Activated CD8-positive, alpha-beta memory T cell treated with anti-CD3 and anti-CD28 coated beads for 36 hours (primary cell): ENCODE measurements at regions not wholly inside any gene's neighbourhood (a gene's known extent, or its start where the extent isn't known, plus 50 kb on each side); places are given as distances from the start of the nearest gene placed in this dataset.
"Not testable (repeated sequence)": the region's sequence is repeated elsewhere in the genome, so short reads cannot be mapped to it uniquely, and the experiment has no call there.

Experiments
- CTCF ChIA-PET: fragments of 350-600 bp; sonication (Branson Sonifier 250); formaldehyde crosslinking; loops from one replicate; lab custom pipeline; 2021; ENCODE audit warnings: antibody characterized with exemption; lab: Charles Lee
- POLR2A ChIA-PET: fragments of 350-600 bp; sonication (Branson Sonifier 250); formaldehyde crosslinking; loops from one replicate; lab custom pipeline; 2021; ENCODE audit warnings: antibody characterized with exemption; lab: Charles Lee

DNA sequence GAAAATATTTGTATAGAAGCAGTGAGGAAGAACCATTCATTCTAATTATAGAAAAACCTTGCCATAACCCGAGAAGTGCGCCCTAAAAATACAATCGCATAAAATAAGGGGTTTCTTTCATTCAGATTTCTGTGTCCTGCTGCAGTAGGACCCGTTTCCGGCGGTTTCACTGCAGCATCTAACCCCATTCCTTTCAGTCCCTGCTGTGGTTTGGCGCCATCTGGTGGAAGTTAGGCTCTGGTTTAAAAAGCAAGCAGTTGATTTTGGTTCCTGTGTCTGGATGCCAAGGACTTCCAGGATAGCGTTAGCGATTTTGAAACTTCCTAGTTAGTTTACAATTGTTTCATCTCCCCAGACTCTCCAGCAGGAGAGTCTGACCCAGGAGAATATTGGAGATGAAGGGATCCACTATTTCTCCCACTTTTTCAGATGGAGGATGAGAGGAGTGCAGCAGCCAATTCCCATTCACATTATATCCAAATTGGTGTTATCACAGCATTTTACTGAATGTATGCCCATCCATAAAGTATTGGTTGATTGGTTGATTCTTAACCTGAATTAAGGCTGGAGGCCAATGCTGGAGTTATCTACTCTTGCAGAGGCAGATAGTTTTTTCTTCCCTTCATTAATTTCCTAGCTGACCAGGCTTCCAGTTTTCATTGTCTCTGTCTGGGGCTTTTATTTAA lies 128.8 kb upstream of the CACNA2D1 start:
- ChIA-PET CTCF (no interaction called here), POLR2A (no interaction called here)

DNA sequence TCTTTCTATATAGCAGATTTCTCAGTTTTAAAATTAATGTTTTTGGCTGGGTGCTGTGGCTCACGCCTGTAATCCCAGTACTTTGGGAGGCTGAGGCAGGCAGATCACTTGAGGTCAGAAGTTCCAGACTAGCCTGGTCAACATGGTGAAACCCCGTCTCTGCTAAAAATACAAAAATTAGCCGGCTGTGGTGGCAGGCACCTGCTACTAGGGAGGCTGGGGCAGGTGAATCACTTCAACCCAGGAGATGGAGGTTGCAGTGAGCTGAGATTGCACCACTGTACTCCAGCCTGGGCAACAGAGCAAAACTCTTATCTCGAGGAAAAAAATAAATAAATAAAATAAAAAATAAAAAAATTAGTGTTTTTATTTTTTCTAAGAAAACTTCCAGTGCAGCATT lies 127.5 kb upstream of the CACNA2D1 start:
- CTCF ChIA-PET, POLR2A ChIA-PET: not testable (repeated sequence)

DNA sequence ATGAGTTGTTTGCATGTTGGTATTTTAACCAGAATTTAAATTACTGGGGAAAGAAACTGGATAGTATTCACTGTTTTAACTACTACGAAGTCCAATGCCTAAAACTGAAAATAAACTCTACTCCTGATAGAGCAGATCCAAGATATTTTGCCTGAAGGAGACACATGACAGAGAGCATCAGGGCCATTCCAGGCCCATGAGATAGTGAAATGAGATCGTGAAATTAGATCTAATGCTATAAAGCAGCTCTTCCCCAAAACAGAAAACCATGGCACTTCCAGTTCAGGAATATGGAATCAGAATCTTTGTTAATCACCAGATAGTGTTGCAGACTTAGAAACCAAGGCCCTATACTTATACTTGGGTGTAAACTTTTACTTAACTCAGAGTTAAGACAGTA lies 124.3 kb upstream of the CACNA2D1 start:
- ChIA-PET POLR2A (no interaction called here), CTCF (no interaction called here)

DNA sequence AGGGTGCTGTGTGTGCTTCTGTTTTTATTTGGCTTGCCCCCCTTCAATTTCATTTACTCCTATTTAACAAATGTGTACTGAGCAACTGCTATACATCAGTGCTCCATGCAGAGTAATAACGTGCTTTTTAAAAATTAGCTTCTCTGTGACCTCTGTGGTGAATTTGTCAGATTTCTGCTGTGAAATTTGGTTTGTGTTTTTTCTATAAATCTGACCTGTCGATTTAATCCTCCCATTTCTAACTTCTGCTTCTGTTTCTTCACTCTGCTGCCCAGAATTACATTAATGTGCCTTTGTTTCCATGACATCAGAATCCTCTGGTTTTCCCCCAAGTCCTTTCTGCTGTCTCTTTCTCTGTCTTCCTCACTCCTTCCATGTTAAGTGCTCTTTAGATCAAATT lies 123.8 kb upstream of the CACNA2D1 start:
- ChIA-PET POLR2A (no interaction called here), CTCF (no interaction called here)

DNA sequence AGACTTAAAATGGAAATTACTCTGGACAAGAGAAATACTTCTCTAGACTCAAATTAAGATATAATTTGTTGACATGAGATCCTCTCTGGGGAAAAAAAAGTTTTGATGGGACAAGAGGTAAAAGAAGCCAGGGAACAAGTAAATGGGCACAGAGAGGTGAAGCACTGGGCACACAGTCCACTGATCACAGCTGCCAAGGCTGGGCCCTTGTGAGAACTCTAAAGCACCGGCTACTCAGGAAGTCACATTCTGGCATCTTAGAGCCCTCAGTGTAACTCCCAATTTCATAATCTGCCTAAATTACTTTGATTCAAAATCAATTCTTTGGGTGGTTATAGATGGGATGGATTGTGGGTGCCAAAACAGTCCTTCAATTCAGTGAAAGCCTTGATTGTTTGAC lies 123.2 kb upstream of the CACNA2D1 start:
- POLR2A ChIA-PET = no interaction called here
- CTCF ChIA-PET = no interaction called here

DNA sequence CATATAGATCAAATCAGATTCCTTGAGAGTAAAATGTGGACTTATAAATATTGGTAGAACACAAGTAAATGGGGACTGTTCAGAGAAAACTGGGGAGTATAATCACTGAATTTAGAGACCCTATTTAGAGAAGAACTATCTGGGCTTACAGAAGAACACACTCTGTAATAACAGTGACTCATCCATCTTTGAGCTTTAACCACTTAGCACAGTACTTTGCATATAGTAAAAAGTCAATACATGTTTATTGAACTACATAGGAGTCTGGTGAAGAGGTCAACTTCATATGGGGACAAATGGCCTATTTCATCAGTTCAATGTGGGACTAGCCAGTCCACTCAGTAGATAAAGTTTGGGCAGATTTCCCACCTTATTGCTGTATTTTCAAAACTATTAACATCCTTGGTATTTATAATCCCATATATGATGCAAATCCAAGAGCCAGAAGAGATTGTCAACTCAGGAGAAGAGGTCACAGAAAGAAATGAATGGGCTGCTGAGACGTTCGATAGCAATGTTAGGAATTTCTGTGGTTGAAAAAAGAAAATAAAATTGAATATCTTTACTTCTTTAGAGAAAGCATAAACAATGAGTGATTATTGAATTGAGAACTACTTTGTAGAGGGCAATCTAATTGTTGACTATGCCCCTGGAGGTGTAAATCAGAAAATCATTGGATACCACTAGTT lies 119.3 kb upstream of the CACNA2D1 start:
- CTCF ChIA-PET = no interaction called here
- POLR2A ChIA-PET = no interaction called here

DNA sequence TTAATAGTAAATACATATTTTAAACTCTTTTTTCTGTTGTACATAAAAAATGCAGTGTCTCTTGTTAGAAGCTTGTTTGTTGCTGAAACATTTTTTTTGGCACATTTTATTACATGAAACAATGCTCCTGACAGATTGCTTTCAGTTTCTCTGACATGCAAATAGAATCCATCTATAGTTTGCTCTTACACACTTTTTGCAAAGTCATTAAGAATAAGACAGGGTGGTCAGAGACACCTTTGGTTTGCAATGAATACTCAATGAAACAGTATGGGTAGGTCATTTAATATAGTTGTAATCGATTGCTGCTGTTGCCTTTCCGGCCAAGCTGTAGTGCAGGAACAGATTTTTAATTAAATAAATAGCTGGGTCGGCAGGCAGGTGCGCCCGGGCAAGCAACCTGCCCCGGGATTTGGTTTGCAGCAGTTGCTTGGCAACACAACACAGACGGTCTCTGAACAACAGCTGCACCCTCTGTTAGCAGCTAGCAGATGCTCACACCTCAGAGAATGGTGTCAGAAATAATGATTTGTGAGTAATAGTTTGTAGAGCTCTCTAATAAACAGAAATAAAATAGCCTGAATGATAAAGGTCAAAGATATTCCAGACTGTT lies 115.7 kb upstream of the CACNA2D1 start:
- ChIA-PET POLR2A (no interaction called here), CTCF (no interaction called here)

DNA sequence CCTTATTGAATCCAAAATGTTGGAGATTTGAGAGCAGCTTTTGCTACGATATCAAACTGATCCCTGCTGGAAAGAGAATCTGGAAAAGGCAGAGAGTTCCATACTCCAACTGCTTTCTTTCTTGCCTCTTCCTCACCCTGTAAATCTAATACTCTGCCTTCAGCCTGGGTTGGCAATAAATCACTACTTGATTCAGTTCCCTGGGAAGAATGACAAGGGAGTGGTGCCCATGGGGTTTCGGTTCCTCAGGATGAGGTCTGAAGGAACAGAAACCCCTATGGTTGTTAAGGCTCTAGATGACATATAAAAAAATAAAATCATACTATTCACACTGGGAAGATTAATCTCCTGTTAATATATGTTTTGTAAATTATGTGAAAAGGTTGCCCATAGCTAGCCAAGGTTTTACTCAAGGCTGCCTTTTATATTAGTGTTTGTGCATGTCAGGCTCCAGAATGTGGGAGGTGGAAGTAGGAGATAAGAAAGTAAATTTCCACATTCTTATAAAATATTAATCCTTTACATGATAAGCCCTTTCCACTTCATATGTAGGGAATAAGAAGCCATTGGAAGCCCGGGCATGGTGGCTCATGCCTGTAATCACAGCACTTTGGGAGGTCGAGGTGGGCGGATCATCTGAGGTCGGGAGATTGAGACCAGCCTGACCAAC lies 106.2 kb upstream of the CACNA2D1 start:
- ChIA-PET POLR2A (no interaction called here), CTCF (no interaction called here)

DNA sequence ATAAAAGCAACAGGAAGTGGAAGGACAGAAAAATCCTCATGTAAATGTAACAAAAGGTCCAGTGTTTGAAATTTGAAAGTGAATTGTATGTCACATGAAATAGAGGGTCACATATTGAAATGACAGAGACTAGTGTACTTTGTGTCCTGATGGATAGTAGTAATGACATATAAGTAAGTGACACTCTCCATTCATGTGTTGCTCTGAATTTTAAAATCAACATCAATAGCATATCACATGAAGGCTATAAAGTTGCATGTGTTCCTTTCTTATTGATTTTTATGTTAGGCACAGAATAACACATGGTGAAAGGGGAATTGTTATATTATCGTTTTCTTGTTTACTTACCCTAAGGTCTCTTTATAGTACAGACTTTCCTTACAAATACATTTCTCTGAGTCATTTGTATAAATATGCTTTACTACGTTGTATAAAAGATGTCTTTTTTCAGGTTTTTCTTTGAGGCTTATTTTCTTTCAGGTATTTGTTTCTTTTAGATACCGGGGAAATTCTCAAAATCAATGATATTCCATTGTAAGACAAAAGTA lies 104.6 kb upstream of the CACNA2D1 start:
- ChIA-PET POLR2A (no interaction called here), CTCF (no interaction called here)

DNA sequence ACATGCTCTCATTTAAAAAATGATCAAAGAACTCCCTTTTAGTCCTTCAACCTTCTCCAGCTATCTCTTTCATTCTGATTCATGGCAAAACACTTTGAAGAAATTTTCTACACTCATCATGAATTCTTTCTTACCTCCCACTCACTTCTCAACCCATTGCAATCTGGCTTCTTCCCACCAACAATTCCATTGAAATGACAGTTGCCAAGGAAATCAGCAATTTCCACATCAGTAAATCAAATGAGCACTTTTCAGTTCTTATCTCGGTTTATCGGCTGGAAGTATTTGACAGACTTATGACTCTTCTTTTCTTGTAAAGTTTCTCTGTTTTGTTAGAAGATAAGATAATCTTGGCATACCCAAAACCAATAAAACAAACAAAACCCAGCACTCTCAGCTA lies 99.1 kb upstream of the CACNA2D1 start:
- ChIA-PET POLR2A (no interaction called here), CTCF (no interaction called here)

DNA sequence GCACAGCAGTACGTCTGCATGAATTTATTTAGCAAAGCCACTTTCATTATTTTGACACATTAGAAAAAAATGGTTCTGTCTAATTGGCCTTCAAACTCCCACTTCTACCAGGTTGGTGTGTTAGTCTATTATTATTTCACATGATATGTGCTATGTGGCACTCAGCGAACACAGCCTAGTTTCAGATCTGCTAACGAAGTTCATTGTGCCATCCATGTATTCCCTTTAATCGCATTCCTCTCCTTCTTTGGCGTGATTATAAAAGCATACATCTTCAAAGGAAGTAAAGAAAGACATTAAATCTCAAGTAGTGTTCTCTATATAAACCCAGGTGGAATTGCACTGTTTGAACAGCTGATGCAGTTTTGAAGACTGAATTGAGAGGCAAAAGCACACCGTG lies 96.4 kb upstream of the CACNA2D1 start:
- ChIA-PET POLR2A (no interaction called here), CTCF (no interaction called here)

DNA sequence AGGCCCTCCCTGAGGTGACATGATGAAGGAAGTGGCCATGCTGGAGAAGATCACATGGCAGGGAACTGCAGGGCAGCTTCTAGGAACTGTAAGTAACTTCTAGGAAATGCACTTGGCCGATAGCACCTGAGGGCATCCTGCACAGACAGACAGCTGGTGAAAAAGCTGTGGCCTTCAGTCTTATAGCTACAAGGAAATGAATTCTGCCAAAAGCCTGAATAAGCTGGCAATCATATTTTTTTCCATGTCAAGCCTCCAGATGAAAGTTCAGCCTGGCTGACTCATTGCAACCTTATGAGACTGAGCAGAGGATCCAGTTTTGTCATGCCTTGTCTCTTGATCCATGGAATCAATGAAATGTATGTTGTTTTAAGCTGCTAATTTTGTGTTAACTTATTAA lies 91.1 kb upstream of the CACNA2D1 start:
- CTCF ChIA-PET = no interaction called here

DNA sequence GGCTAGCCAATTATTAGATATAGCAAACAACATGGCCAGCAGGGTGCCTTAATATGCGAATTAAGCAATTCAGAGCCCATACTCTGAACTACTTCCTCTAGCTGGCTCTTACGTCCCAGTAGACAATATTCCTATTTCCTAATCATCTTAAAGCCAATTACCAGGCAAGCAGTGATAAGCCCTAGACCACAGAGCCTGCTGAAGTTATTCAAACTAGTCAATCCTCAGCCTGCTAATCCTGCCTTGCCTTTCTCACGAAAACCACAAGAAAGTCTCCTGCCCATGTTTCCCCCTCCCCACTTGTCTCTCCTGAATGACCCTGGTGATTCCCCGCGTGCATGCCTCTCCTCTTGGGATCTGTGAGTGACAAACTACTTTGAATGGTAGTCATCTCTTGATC lies 86.8 kb upstream of the CACNA2D1 start:
- POLR2A ChIA-PET = no interaction called here
- CTCF ChIA-PET = no interaction called here

More for the DNA sequence above, 91.1 kb upstream of the CACNA2D1 start:
- POLR2A ChIA-PET = no interaction called here

DNA sequence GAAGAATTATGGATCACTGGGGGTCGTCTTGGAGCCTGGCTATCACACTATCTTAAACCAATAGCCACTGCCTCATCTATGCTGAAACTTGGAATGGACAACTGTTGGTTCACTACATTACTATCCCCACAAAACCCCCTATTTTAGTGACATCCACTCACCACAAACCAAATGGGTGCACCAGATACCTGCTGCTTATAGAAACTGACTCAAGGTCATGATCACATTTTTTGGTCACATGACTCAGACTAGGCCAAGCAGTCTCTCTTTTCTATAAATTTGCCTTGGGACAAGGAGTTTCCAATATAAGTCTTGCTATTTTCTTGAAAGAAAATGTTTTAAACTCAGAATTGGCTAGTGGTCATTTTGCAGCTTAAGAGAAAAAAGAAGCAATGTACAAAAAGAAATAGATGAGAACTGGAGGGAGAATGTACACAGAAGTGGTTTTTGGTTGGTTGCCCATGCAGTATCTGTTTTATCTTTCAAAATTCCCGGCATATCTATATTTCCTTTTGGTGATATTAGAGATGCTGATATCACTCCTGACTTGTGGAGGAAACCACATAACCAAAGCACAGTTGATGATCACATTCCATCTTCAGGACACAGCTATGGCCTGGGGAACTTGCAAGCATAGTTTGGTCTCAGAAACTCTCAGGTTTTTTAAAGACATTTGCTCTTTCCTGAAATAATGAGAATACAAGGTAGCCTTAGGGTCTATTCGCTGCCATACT lies 85.2 kb upstream of the CACNA2D1 start:
- CTCF ChIA-PET = no interaction called here

DNA sequence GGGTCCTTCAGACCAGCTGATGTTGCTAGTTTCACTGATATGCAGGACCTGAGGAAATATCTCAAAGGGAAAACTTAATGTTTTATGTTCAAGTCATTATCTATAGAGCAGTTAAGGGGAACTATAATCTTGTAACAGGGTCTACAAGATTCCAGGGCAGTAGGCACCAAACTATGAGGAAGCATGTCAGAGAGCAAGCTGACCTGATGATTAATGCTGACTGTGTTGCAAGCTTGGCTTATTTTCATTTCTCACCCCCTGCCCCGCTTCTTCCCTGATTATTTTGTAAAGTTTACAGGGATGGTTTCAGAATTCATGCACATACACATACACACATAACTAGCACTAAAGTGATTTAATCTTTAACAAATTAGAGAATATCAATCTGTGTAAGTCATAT lies 84.3 kb upstream of the CACNA2D1 start:
- ChIA-PET POLR2A (no interaction called here), CTCF (no interaction called here)

More for the DNA sequence above, 85.2 kb upstream of the CACNA2D1 start:
- POLR2A ChIA-PET = no interaction called here

DNA sequence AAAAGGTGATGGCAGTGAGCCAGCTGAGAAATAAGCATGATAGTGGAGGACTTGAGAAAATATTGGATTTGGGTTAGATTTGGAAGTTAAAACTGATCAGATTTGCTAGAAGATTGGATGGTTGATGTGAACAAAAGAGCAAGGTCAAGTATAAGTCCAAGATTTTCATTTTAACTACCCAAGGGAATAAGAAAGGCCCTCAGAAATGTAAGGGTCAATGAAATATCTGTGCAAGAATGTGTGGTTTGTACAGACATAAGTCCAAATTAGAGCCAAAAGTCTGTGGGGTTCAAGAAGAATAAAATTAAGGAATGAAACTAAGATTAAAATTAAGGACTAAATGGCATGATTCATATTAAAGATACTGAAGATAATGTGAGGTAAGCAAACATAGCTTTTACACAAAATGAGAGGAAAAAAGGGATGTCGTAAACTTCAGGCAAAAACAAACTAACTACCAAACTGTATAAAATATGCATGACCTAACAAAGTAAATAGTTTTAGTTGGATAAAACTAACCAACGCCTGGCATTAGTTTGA lies 78.4 kb upstream of the CACNA2D1 start:
- ChIA-PET POLR2A (no interaction called here), CTCF (no interaction called here)

DNA sequence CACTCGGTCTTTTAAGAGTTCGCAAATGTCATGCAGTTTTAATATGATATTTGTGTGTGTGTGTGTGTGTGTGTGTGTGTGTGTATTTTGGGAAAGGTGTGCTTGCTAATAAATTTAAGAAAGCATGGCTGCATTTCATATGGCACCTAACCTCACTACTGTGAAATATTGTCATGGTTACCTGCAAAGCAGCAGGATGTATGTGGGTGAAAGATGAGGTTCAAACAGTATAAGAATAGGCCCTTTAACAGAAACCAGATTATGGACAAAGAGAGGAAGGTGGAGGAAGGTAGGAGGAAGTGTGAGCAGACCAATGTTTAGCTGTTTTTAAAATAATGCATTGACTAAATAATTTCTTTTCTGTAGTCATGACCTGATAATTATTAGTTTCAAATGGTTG lies 73.5 kb upstream of the CACNA2D1 start:
- ChIA-PET CTCF (no interaction called here), POLR2A (no interaction called here)

DNA sequence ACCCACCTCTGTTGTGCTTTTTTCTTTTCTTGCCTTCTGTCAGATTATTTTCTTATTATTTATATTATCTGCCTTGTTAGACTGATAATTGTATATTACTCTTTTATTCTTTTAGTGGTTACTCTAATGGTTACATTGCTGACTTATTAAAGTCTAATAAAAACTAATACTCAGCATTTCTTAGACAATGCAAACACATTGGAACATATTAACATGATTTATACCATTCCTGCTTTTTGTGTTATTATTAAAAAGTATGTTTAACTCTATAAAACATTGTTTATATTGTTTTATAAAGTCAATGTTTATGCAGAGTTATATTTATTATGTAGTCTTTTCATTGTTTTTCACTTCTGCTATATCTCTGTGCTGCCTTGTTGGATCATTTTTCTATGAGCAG lies 68.0 kb upstream of the CACNA2D1 start:
- CTCF ChIA-PET = no interaction called here
- POLR2A ChIA-PET = no interaction called here

DNA sequence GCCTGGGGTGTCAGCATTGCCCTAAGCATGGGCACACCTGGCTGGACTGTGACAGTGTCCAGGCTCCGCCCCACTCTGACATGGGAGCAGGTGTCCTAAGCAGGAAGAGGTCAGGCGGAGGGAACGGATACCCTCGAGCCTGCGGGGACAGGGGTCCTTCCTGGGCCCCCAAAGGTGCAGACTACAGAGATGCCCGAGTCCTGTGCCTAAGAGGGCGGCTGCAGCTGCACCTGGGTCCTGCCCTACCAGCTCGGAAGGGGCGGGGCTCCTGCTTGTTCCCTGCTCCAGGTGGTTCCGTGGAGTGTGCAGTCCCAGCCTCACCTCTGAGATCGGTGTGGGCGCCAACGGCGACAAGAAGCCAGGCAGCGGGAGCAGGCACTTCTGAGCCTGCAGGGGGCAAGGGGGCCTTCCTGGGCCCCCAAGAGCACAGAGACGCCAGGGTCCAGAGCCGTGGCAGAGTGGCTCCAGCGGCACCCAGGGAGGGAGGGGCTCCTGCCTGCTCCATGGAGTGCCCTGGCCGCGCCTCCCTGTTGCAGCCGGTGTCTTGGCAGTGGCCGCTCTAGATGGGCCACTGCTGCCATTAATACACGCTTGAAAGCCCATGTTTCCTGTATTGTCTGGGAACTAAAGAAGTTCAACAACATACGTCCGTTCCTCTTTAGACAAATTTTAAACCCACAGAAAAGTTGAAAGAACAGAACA lies 64.5 kb upstream of the CACNA2D1 start:
- POLR2A ChIA-PET = no interaction called here
- CTCF ChIA-PET = no interaction called here
